Endothelial cell of umbilical vein (primary cell): ENCODE measurements at regions not wholly inside any gene's neighbourhood (a gene's known extent, or its start where the extent isn't known, plus 50 kb on each side); places are given as distances from the start of the nearest gene placed in this dataset.

Experiments
- MAX ChIP-seq: IDR thresholded peaks from 2 replicates; pipeline ENCODE4 v1.6.1; 2011; ENCODE audit not compliant: insufficient read depth, insufficient read length
- TF ChIP-seq, protein P1 (sequence below), 2 donors: IDR thresholded peaks; 1 replicate in 1 of 2; 2 replicates in 1 of 2; pipeline ENCODE4 v1.5.1; 2011; ENCODE audit warnings: low read length in 2 of 2, mild to moderate bottlenecking in 2 of 2, moderate library complexity in 2 of 2, control low read depth in 1 of 2, inconsistent platforms in 1 of 2, low read depth in 1 of 2; ENCODE audit not compliant: insufficient read depth in 1 of 2; ENCODE audit errors: extremely low read depth in 1 of 2

DNA sequence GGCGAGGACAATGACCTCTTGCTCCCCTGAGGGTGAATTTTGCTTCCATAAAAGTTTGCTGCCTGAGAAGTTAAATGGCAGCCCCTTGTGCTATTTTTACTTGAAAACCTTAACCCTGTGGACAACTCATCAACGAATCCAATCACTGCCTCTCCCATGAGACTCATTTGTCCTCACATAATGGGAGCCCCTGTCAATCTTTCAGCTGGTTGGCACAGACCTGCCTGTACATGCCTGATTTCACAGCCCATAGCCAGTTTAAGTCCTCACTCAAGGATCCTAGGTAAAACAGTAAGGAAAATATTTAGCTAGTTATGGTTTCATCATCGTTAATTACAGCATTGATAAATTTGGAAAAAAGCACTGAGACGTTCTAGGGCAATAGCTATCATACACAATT is 207.4 kb downstream of the NHLRC3 start:
- no peak for TF ChIP-seq MAX
- TF ChIP-seq, protein P1, sequence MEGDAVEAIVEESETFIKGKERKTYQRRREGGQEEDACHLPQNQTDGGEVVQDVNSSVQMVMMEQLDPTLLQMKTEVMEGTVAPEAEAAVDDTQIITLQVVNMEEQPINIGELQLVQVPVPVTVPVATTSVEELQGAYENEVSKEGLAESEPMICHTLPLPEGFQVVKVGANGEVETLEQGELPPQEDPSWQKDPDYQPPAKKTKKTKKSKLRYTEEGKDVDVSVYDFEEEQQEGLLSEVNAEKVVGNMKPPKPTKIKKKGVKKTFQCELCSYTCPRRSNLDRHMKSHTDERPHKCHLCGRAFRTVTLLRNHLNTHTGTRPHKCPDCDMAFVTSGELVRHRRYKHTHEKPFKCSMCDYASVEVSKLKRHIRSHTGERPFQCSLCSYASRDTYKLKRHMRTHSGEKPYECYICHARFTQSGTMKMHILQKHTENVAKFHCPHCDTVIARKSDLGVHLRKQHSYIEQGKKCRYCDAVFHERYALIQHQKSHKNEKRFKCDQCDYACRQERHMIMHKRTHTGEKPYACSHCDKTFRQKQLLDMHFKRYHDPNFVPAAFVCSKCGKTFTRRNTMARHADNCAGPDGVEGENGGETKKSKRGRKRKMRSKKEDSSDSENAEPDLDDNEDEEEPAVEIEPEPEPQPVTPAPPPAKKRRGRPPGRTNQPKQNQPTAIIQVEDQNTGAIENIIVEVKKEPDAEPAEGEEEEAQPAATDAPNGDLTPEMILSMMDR (IDR thresholded peaks at IDR 0.05; ENCODE audit: extremely low read depth in 1 of 2, insufficient read depth in 1 of 2, low read depth in 1 of 2, low read length in 2 of 2), result no peak
